ENCODE measurements at regions not wholly inside any gene's neighbourhood (a gene's known extent, or its start where the extent isn't known, plus 50 kb on each side); places are given as distances from the start of the nearest gene placed in this dataset.

- no peak overlapping the region for H3K4me3 ChIP-seq (ENCODE audit: low read depth, low read length)
- ChIA-PET POLR2A (no interaction called here), CTCF (interaction anchor here (0.6 to 1.0 kb wide), 2 partner anchors 122 to 172 kb away, joined by 3 read pairs; no protein-coding TSS in a partner anchor)
- no peak for TF ChIP-seq CTCF (IDR thresholded peaks at IDR 0.05; ENCODE audit: insufficient read depth, low read length, missing control alignments)
- no peak for DNase-seq (ENCODE audit: low read depth, low spot score)
Measured at GRCh38 chr5:138702166-138703077, 50.8 kb upstream of the CTNNA1 start.

GRCh38 chr5:138701678-138702077 is 51.5 kb upstream of the CTNNA1 start:
- ChIA-PET CTCF (no interaction called here), POLR2A (no interaction called here)
- H3K4me3 ChIP-seq (ENCODE audit: low read depth, low read length): no peak overlapping the region
- TF ChIP-seq CTCF (IDR thresholded peaks at IDR 0.05; ENCODE audit: insufficient read depth, low read length, missing control alignments): no peak
- no peak for DNase-seq (ENCODE audit: low read depth, low spot score)

GRCh38 chr5:138700581-138701362 is 52.5 kb upstream of the CTNNA1 start:
- CTCF ChIA-PET: no interaction called here

GRCh38 chr5:138699482-138699881 is 53.7 kb upstream of the CTNNA1 start:
- no peak overlapping the region for H3K4me3 ChIP-seq (ENCODE audit: low read depth, low read length)
- CTCF ChIA-PET: no interaction called here
- POLR2A ChIA-PET: interaction anchor here (0.5 kb wide), 1 partner anchor 1212 kb away, joined by 3 read pairs; no protein-coding TSS in a partner anchor
- DNase-seq (ENCODE audit: low read depth, low spot score): no peak
- TF ChIP-seq CTCF (IDR thresholded peaks at IDR 0.05; ENCODE audit: insufficient read depth, low read length, missing control alignments): no peak

More at GRCh38 chr5:138700581-138701362, 52.5 kb upstream of the CTNNA1 start:
- no peak for TF ChIP-seq CTCF (IDR thresholded peaks at IDR 0.05; ENCODE audit: insufficient read depth, low read length, missing control alignments)
- DNase-seq (ENCODE audit: low read depth, low spot score): no peak
- POLR2A ChIA-PET: no interaction called here
- H3K4me3 ChIP-seq (ENCODE audit: low read depth, low read length): no peak overlapping the region

GRCh38 chr5:138698713-138699112 is 54.5 kb upstream of the CTNNA1 start:
- DNase-seq (ENCODE audit: low read depth, low spot score): no peak
- ChIA-PET CTCF (no interaction called here), POLR2A (no interaction called here)
- no peak for TF ChIP-seq CTCF (IDR thresholded peaks at IDR 0.05; ENCODE audit: insufficient read depth, low read length, missing control alignments)
- no peak overlapping the region for H3K4me3 ChIP-seq (ENCODE audit: low read depth, low read length)

Data from AG04449 (cell line).